Large intestine (tissue), 3 donors: ENCODE measurements at regions not wholly inside any gene's neighbourhood (a gene's known extent, or its start where the extent isn't known, plus 50 kb on each side); places are given as distances from the start of the nearest gene placed in this dataset.

Experiments
- DNase-seq, 2 donors: peaks; one replicate each; pipeline versions ENCODE4 v3.0.0 to v3.0.0-alpha.2; 2013
- H3K27ac ChIP-seq: one replicate; pipeline ENCODE4 v1.5.1; 2013; ENCODE audit warnings: low read length
- H3K27me3 ChIP-seq: 2 replicates; pipeline ENCODE4 v1.6.1; 2013; ENCODE audit warnings: low read length; ENCODE audit not compliant: control insufficient read depth, insufficient read depth
- H3K36me3 ChIP-seq: 2 replicates; pipeline ENCODE4 v1.6.1; 2013; ENCODE audit warnings: low read length; ENCODE audit not compliant: control insufficient read depth, insufficient read depth
- H3K4me1 ChIP-seq: one replicate; pipeline ENCODE4 v1.6.1; 2013; ENCODE audit warnings: low read length; ENCODE audit not compliant: control insufficient read depth, insufficient read depth
- H3K4me3 ChIP-seq: one replicate; pipeline ENCODE4 v1.5.1; 2013; ENCODE audit warnings: low read length
- H3K9me3 ChIP-seq: one replicate; pipeline ENCODE4 v1.6.1; 2013; ENCODE audit warnings: mild to moderate bottlenecking, low read depth, low read length, moderate library complexity; ENCODE audit not compliant: control insufficient read depth
- WGBS: methylation state at CpG from one replicate; pipeline ENCODE4 v1.1.5; 2013; ENCODE audit warnings: low lambda C conversion rate; ENCODE audit not compliant: insufficient coverage; 5-methylcytosine and 5-hydroxymethylcytosine counted together

DNA sequence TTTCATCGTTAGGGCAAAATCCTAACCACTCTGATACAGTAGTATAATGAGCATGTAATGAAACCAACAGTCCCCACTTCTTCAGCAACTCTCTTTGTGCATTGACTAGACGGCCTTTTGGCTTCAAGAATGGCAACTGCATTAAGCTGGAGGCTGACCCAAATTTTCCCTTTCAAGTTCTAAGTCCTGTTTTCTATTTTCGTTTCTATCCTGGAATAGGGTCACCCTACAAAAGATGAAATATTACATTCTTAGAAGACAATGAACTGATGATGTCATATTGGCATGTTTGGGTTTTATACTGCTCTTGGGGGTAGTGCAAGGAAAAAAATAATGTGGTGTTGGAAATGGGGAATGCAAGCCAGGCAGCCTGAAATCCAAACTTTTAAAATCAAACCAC lies 254.4 kb downstream of the ETAA1 start:
- H3K4me1 ChIP-seq, result peaks cover 14% of the 10 kb centered on the region
- H3K36me3 ChIP-seq, result no peaks in the 10 kb centered on the region
- H3K4me3 ChIP-seq, result no peak overlapping the region
- DNase-seq, result no peak
- H3K9me3 ChIP-seq, result peaks cover 11% of the 10 kb centered on the region
- 67% methylated on average over 1 of the region's 3 CpGs for WGBS
- H3K27me3 ChIP-seq, result peaks cover 9% of the 10 kb centered on the region
- no peak overlapping the region for H3K27ac ChIP-seq

GRCh38 chr2:67652679-67653078 lies 255.5 kb downstream of the ETAA1 start:
- WGBS, result 100% methylated on average over 1 of the region's 1 CpG
- Histone ChIP-seq H3K4me3 (no peak overlapping the region), H3K36me3 (no peaks in the 10 kb centered on the region), H3K9me3 (peaks cover 2% of the 10 kb centered on the region), H3K27ac (no peak overlapping the region), H3K27me3 (peaks cover 9% of the 10 kb centered on the region), H3K4me1 (peaks cover 14% of the 10 kb centered on the region)
- no peak for DNase-seq

DNA sequence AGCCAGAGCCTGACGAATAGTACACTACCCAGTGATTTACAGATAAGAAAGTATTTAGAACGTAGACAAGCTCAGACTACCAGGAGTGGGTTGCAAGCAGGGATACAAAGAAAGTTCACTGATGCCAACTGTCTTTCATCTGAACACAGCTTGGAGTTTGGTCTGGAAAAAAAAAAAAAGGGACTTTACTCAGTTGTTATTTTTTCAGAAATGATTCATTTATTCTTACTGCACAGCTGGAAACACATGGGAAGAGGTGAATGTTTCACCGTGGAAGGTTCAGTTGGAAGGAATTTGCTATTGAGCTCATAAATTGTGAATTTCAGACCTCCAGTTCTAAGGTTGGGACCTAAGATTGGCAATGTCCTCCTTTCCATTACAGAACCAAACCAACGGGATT lies 259.7 kb downstream of the ETAA1 start:
- Histone ChIP-seq H3K4me1 (no peaks in the 10 kb centered on the region), H3K27me3 (no peaks in the 10 kb centered on the region), H3K27ac (no peak overlapping the region), H3K9me3 (peaks cover 2% of the 10 kb centered on the region), H3K36me3 (no peaks in the 10 kb centered on the region), H3K4me3 (no peak overlapping the region)
- WGBS, result no CpG with 5 or more reads among the region's 4 CpGs
- DNase-seq, result no peak

GRCh38 chr2:67658820-67659219 lies 261.7 kb downstream of the ETAA1 start:
- Histone ChIP-seq H3K4me1 (no peaks in the 10 kb centered on the region), H3K27ac (no peak overlapping the region), H3K27me3 (no peaks in the 10 kb centered on the region), H3K36me3 (no peaks in the 10 kb centered on the region), H3K9me3 (peaks cover 2% of the 10 kb centered on the region), H3K4me3 (no peak overlapping the region)
- no peak for DNase-seq

DNA sequence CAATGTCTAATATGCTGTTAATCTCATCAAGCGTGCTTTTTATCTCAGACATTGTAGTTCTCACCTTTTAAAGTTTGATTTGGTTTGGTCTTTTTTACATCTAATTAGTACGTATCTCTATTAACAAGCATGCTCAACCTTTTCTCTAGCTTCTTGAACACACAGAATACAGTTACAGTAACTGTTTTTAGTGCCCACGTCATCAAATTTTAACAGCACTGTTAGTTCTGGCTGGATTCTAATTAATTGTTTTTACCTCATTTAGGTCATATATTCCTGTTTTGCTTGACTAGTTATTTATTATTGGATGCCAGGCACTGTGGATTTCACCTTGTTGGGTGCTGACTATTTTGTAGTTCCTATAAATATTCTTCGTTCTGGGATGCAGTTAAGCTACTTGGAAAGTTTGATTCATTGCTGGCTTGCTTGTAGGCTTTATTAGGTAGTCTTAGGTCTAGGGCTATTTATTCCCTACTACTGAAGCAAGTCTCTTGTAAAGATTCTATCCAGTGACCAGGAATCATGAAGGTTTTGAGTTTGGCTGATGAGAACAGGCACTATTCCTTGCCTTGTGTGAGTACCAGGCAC lies 263.0 kb downstream of the ETAA1 start:
- no peaks in the 10 kb centered on the region for H3K4me1 ChIP-seq
- no peaks in the 10 kb centered on the region for H3K36me3 ChIP-seq
- WGBS, result 100% methylated on average over 2 of the region's 4 CpGs
- no peak overlapping the region for H3K4me3 ChIP-seq
- H3K27ac ChIP-seq, result no peak overlapping the region
- no peak for DNase-seq
- H3K27me3 ChIP-seq, result peaks cover 2% of the 10 kb centered on the region
- H3K9me3 ChIP-seq, result no peaks in the 10 kb centered on the region

DNA sequence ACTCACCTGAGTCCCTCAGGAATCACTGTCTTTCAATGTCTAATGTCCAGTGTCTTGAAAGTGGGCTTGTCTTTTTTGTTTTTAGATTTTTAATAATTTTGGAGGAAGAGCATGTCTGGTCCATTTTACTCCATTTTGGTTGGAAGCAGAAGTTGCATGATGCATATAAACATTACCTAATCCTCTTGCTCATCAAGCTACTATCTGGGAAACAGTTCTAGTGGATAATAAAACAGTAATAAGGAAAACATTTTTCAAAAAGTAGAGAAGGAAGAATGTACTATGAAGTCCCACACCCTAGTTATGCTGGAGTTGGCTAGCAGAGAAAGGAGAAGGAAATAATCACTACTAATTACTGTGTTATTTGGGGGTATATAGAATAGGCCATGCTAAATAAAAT lies 263.7 kb downstream of the ETAA1 start:
- H3K36me3 ChIP-seq, result no peaks in the 10 kb centered on the region

DNA sequence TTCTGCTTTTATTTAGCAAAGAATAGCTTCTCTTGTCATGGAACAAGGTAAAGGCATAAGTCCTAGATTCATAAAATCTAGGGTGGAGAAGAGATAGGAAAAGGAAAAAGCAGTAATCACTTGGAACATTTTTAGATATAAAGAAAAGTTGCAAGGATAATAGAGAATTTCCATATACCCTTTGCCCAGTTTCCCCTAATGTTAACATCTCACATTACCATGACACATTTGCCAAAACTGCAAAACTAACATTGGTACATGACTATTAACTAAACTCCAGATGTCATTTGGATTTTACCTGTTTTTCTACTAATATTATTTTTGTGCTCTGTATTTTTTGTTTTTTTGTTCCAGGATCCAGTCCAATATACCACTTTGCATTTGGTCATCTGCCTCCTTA lies 265.1 kb downstream of the ETAA1 start:
- no peak for DNase-seq
- H3K4me1 ChIP-seq, result no peaks in the 10 kb centered on the region
- no peaks in the 10 kb centered on the region for H3K36me3 ChIP-seq
- H3K27me3 ChIP-seq, result peaks cover 2% of the 10 kb centered on the region
- no peak overlapping the region for H3K27ac ChIP-seq
- H3K4me3 ChIP-seq, result no peak overlapping the region
- no peaks in the 10 kb centered on the region for H3K9me3 ChIP-seq

More for the DNA sequence above, 263.7 kb downstream of the ETAA1 start:
- DNase-seq, result no peak
- Histone ChIP-seq H3K27me3 (peaks cover 2% of the 10 kb centered on the region), H3K4me3 (no peak overlapping the region), H3K27ac (no peak overlapping the region), H3K4me1 (no peaks in the 10 kb centered on the region), H3K9me3 (no peaks in the 10 kb centered on the region)

- Histone ChIP-seq H3K9me3 (no peaks in the 10 kb centered on the region), H3K4me3 (no peak overlapping the region), H3K4me1 (no peaks in the 10 kb centered on the region), H3K27me3 (peaks cover 2% of the 10 kb centered on the region), H3K27ac (no peak overlapping the region), H3K36me3 (no peaks in the 10 kb centered on the region)
- no CpG with 5 or more reads among the region's 2 CpGs for WGBS
- DNase-seq, result no peak
Measured at GRCh38 chr2:67663776-67664175, 266.6 kb downstream of the ETAA1 start.

DNA sequence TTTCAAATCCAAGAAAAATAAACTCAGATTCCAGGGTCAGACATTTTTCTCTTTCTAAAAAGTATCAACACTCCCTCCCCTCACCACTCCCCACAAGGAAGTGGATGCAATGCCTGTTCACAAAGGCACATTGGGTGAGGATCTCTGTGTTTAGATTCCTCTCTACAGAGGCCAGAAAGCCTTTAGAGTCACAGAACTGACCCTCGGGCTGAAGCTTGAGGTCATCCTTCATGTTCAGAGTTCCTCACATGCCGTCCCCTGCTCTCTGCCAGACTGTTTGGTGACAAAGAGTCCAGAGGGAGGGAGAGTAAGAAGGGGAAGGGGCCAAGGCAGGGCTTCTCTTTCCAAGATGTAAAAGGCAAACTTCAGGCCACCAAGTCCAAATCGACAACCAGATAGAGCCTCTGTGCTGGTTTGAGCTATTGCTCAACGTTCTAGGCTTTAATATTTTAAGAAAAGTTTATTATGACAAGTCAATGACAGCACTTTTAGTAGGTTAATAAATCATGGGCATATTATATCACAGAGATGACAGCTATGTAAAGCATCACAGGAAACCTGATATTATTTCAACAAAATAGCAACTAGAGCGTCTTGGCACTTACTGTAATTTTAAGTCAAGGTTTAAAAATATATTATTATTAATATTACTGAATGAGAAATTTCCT lies 269.4 kb downstream of the ETAA1 start:
- Histone ChIP-seq H3K4me1 (peaks cover 7% of the 10 kb centered on the region), H3K9me3 (no peaks in the 10 kb centered on the region), H3K27ac (no peak overlapping the region), H3K27me3 (peaks cover 2% of the 10 kb centered on the region), H3K4me3 (no peak overlapping the region), H3K36me3 (no peaks in the 10 kb centered on the region)
- DNase-seq, result no peak
- WGBS, result 45% methylated on average over 2 of the region's 5 CpGs

DNA sequence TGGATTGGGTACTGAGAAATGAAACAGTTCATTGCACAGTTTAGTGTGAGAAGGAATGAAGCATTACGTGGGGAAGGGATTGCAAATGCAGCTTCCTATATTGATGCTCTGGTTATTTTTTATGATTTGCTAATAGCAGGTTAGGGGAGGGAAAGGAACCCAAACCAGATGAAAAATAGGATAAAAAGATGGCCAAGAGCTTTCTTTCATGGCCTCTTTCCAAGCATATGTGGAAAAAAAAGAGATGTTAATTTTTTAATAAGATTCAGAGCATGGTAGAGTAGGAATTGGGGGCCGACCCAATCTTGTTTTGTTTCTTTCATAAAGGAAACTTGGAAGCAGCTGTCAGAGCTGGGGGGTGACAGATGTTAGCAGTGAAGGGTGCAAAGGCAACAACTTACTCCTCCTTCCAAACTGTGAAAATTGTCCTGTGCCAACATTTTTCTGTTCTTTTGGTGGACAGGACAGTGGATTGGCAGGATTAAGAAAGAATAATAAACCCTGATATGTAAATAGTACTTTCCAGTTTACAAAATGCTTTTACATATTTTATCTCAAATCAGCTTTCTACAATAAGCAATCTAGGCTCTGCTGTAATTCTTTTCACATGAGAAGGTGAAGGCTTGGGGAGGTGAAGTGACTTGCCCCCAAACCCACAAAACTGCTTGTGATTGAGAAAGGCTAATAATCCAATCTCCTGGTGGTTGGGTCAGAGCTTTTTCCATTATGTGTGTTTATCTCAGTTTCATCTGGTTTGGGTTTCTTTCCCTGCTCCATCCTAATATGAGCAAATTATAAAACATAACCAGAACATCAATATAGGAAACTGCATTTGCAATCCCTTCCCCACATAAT lies 270.1 kb downstream of the ETAA1 start:
- DNase-seq, result no peak
- no peaks in the 10 kb centered on the region for H3K9me3 ChIP-seq
- H3K27ac ChIP-seq, result no peak overlapping the region
- peaks cover 2% of the 10 kb centered on the region for H3K27me3 ChIP-seq
- no CpG with 5 or more reads among the region's 2 CpGs for WGBS
- H3K4me3 ChIP-seq, result no peak overlapping the region
- peaks cover 10% of the 10 kb centered on the region for H3K4me1 ChIP-seq
- H3K36me3 ChIP-seq, result no peaks in the 10 kb centered on the region

- Histone ChIP-seq H3K27ac (no peak overlapping the region), H3K4me3 (no peak overlapping the region), H3K9me3 (no peaks in the 10 kb centered on the region), H3K36me3 (no peaks in the 10 kb centered on the region), H3K4me1 (peaks cover 10% of the 10 kb centered on the region), H3K27me3 (peaks cover 2% of the 10 kb centered on the region)
- DNase-seq, result no peak
Measured at GRCh38 chr2:67668538-67668937, 271.4 kb downstream of the ETAA1 start.
